ENCODE measurements at regions not wholly inside any gene's neighbourhood (a gene's known extent, or its start where the extent isn't known, plus 50 kb on each side); places are given as distances from the start of the nearest gene placed in this dataset.

GRCh38 chr14:82432301-82433105, 898.9 kb upstream of the SEL1L start:
- TF ChIP-seq, protein P1, sequence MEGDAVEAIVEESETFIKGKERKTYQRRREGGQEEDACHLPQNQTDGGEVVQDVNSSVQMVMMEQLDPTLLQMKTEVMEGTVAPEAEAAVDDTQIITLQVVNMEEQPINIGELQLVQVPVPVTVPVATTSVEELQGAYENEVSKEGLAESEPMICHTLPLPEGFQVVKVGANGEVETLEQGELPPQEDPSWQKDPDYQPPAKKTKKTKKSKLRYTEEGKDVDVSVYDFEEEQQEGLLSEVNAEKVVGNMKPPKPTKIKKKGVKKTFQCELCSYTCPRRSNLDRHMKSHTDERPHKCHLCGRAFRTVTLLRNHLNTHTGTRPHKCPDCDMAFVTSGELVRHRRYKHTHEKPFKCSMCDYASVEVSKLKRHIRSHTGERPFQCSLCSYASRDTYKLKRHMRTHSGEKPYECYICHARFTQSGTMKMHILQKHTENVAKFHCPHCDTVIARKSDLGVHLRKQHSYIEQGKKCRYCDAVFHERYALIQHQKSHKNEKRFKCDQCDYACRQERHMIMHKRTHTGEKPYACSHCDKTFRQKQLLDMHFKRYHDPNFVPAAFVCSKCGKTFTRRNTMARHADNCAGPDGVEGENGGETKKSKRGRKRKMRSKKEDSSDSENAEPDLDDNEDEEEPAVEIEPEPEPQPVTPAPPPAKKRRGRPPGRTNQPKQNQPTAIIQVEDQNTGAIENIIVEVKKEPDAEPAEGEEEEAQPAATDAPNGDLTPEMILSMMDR (IDR thresholded peaks at IDR 0.05; ENCODE audit: poor library complexity, severe bottlenecking), result no peak
- TF ChIP-seq SMC3 (conservative IDR thresholded peaks at IDR 0.05; ENCODE audit: poor library complexity), result no peak
- TF ChIP-seq MXI1 (conservative IDR thresholded peaks at IDR 0.05; ENCODE audit: poor library complexity, severe bottlenecking), result no peak
- no peak for TF ChIP-seq TAF1 (IDR thresholded peaks at IDR 0.05; ENCODE audit: low read depth)
- TF ChIP-seq REST (IDR thresholded peaks at IDR 0.05; ENCODE audit: borderline replicate concordance), result no peak
- TF ChIP-seq EZH2 (IDR thresholded peaks at IDR 0.05; ENCODE audit: borderline replicate concordance, insufficient read depth, low read length, poor library complexity, severe bottlenecking), result no peak
- TF ChIP-seq POLR2AphosphoS5 (IDR thresholded peaks at IDR 0.05), result no peak
